Colonic mucosa (tissue), 4 donors: ENCODE measurements at regions not wholly inside any gene's neighbourhood (a gene's known extent, or its start where the extent isn't known, plus 50 kb on each side); places are given as distances from the start of the nearest gene placed in this dataset.

Source experiments
- DNase-seq: peaks from one replicate; pipeline ENCODE4 v3.0.0-alpha.2; 2020
- H3K27ac ChIP-seq: fragments of 200-600 bp; one replicate; pipeline ENCODE4 v1.8.0; 2021
- H3K27me3 ChIP-seq: fragments of 200-600 bp; one replicate; pipeline ENCODE4 v1.8.0; 2021
- H3K36me3 ChIP-seq: fragments of 200-600 bp; one replicate; pipeline ENCODE4 v1.8.0; 2021
- H3K4me1 ChIP-seq: fragments of 200-600 bp; one replicate; pipeline ENCODE4 v1.8.0; 2021; ENCODE audit warnings: mild to moderate bottlenecking
- H3K4me3 ChIP-seq: fragments of 200-600 bp; one replicate; pipeline ENCODE4 v1.8.0; 2021
- H3K9ac ChIP-seq, 2 donors: one replicate each; pipeline ENCODE4 v1.7.0; 2013; ENCODE audit warnings: control low read depth in 2 of 2, low read depth in 2 of 2, low read length in 2 of 2
- H3K9me3 ChIP-seq: fragments of 200-600 bp; one replicate; pipeline ENCODE4 v1.8.0; 2021
- intact Hi-C: fragments of 100-400 bp; cut with DNase I; formaldehyde crosslinking; loops from one replicate; pipeline ENCODE4 v1.14.1; 2022
- TF ChIP-seq, protein P1 (sequence below): fragments of 200-600 bp; IDR thresholded peaks from one replicate; pipeline ENCODE4 v1.8.0; 2022; ENCODE audit warnings: antibody characterized with exemption, mild to moderate bottlenecking
- donor health status: healthy.
- donor health status: DM: no; HTN: no; CAD: no.
- donor health status: DM: no; HTN: no; CAD: no.

DNA sequence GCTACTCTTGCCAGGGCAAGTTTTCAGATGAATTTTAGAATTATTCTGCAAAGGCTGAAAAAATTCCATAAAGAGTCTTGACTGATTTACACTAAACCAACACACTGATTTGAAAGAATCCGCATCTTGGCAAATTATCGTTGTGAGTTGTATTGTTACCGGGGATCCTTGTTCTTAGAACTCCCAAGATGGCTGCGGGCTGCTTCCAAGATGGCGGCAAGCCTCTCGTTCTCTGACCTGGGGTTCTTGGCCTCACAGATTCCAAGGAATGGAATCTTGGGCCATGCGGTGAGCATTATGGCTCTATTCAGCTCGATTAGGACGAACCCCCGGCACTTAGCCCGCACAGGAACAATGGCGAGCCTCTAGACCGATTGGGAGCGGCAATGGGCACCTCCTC lies 132.5 kb downstream of the ZNF664 start:
- Histone ChIP-seq H3K27me3 (no peaks in the 10 kb centered on the region), H3K9me3 (no peaks in the 10 kb centered on the region), H3K4me1 (no peaks in the 10 kb centered on the region), H3K9ac (no peak overlapping the region), H3K4me3 (no peak overlapping the region), H3K36me3 (no peaks in the 10 kb centered on the region), H3K27ac (no peak overlapping the region)
- no peak for DNase-seq
- TF ChIP-seq, protein P1, sequence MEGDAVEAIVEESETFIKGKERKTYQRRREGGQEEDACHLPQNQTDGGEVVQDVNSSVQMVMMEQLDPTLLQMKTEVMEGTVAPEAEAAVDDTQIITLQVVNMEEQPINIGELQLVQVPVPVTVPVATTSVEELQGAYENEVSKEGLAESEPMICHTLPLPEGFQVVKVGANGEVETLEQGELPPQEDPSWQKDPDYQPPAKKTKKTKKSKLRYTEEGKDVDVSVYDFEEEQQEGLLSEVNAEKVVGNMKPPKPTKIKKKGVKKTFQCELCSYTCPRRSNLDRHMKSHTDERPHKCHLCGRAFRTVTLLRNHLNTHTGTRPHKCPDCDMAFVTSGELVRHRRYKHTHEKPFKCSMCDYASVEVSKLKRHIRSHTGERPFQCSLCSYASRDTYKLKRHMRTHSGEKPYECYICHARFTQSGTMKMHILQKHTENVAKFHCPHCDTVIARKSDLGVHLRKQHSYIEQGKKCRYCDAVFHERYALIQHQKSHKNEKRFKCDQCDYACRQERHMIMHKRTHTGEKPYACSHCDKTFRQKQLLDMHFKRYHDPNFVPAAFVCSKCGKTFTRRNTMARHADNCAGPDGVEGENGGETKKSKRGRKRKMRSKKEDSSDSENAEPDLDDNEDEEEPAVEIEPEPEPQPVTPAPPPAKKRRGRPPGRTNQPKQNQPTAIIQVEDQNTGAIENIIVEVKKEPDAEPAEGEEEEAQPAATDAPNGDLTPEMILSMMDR: no peak
- intact Hi-C loops: no loop called here

DNA sequence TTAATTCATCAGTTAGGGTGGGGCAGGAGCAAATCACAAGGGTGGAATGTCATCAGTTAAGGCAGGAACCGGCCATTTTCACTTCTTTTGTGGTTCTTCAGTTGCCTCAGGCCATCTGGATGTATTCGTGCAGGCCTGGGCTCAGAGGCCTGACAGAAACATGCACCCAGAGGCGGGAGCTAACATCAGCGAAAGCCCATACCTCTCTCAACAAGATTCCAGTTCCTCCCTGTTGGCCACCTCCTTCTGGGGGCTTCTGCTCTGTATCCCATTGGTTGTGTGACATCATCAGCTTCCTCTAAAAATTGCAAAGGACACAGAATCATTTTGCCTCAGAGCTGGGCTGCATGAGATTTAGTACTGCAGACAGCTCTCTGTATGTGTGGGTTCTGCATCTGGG lies 134.3 kb downstream of the ZNF664 start:
- DNase-seq: no peak
- H3K36me3 ChIP-seq: no peaks in the 10 kb centered on the region
- H3K4me1 ChIP-seq: no peaks in the 10 kb centered on the region
- no peaks in the 10 kb centered on the region for H3K27me3 ChIP-seq
- H3K9ac ChIP-seq: no peak overlapping the region
- no peak overlapping the region for H3K4me3 ChIP-seq
- no peak overlapping the region for H3K27ac ChIP-seq
- intact Hi-C loops: no loop called here
- TF ChIP-seq, protein P1: no peak
- no peaks in the 10 kb centered on the region for H3K9me3 ChIP-seq

DNA sequence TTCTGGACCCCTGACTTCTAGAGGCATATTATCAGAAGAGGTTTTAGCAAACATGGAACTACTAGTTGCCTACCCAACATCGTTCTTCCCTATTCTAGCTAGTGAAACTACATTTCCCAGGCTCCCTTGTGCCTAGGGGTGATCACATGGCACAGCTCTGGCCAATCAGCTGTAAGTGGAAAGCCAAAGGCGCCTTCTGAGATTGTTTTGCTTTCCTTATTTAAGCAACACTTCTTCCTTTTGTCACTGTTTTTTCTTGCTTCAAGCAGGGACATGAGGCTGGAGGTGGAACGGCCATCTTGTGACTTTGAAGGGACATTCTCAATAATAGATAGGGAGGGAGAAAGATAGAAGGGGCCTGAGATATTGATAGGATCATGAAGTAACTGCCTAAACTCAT lies 136.7 kb downstream of the ZNF664 start:
- H3K4me1 ChIP-seq: no peaks in the 10 kb centered on the region
- no peak overlapping the region for H3K4me3 ChIP-seq
- H3K27ac ChIP-seq: no peak overlapping the region
- intact Hi-C loops: no loop called here
- no peaks in the 10 kb centered on the region for H3K9me3 ChIP-seq
- DNase-seq: no peak
- H3K27me3 ChIP-seq: no peaks in the 10 kb centered on the region
- H3K9ac ChIP-seq: no peak overlapping the region
- H3K36me3 ChIP-seq: no peaks in the 10 kb centered on the region
- TF ChIP-seq, protein P1: no peak

DNA sequence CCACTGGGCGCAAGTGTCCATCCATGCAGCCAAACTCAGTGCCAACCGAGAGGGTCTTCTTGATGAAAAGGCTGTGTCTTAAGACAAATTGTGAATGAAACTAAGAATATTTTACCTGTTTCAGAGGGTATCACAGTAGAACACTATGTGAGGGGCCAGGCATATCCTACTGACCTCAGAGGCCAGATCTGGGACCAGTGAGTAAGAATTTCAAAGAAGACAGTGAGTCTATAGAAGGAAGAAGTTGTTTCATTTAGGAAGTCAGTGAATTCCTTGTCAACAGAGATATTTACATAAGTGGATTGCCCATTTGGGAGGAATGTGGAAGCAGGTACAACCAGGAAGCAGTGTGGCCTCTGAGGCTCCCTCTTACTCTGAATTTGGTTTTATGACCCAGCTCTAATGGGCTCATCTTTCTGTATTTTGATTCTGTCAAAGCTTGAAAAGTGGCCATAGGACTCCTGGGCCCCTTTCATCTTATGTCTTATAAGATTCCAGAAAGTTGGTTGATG lies 137.4 kb downstream of the ZNF664 start:
- no peak for DNase-seq
- H3K36me3 ChIP-seq: no peaks in the 10 kb centered on the region
- intact Hi-C loops: no loop called here

DNA sequence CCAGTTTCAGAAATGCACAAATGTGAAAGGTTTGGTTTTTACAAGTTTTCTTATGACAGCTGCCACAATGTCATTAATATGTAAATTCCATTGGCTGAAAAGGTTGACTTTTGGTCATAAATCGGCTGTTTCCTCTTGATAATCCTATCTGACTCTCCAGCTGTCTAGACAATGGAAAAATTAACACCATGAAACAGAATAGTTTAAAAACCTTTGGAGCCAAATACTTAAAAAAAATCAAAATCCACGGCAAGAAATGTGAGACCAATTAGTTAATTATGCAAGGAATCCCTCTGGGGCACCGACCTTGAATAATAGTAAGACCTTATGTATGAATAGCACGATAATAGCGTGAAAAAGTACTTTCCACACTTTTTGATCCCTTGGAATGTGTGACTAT lies 138.0 kb downstream of the ZNF664 start:
- intact Hi-C loops: no loop called here
- DNase-seq: no peak
- H3K9ac ChIP-seq: no peak overlapping the region

More for the DNA sequence above, 137.4 kb downstream of the ZNF664 start:
- H3K27ac ChIP-seq: no peak overlapping the region
- TF ChIP-seq, protein P1: no peak
- no peaks in the 10 kb centered on the region for H3K9me3 ChIP-seq
- H3K4me3 ChIP-seq: no peak overlapping the region
- no peaks in the 10 kb centered on the region for H3K4me1 ChIP-seq
- H3K27me3 ChIP-seq: no peaks in the 10 kb centered on the region
- H3K9ac ChIP-seq: no peak overlapping the region

More for the DNA sequence above, 138.0 kb downstream of the ZNF664 start:
- Histone ChIP-seq H3K4me1 (no peaks in the 10 kb centered on the region), H3K36me3 (no peaks in the 10 kb centered on the region), H3K9me3 (no peaks in the 10 kb centered on the region), H3K27ac (no peak overlapping the region), H3K4me3 (no peak overlapping the region), H3K27me3 (no peaks in the 10 kb centered on the region)
- TF ChIP-seq, protein P1: no peak
